ENCODE measurements at regions not wholly inside any gene's neighbourhood (a gene's known extent, or its start where the extent isn't known, plus 50 kb on each side); places are given as distances from the start of the nearest gene placed in this dataset.

DNA sequence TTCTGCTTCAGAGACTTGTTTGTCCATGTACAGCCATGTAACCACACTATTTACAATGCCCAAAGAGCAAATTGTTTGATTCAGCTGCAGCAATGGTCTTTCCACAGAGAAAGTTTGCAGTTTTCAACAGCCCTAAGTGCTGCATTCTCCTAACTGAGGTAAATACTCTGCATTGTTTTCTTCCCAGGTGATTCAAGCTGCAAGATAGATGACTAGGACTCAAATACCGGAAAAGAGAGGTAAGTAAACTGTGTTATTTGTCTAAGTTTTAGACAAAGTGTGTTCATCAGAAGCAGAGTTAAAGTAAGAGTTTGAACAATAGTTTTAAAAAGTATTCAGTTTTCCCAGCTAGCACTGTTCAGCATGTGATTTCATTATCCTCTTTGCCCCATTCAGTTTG lies 1046.7 kb upstream of the C9orf72 start:
- Mint-ChIP-seq H3K27ac (no peak overlapping the region), H3K9me3 (peaks cover 4 to 13% (median 5%) of the 10 kb centered on the region in 3 donors), H3K4me3 (no peak overlapping the region), H3K4me1 (no peaks in the 10 kb centered on the region), H3K36me3 (no peaks in the 10 kb centered on the region), H3K27me3 (no peaks in the 10 kb centered on the region)
- POLR2A ChIA-PET = no interaction called here
- Histone ChIP-seq H3K4me1 (ENCODE audit: control insufficient read depth in 1 of 2, extremely low read depth in 1 of 2, insufficient read depth in 2 of 2, low read length in 2 of 2) (no peaks in the 10 kb centered on the region), H3K27me3 (replicated peaks in 1 of 2; ENCODE audit: control insufficient read depth in 2 of 2, extremely low read depth in 1 of 2, insufficient read depth in 2 of 2, low read length in 1 of 2) (no peaks in the 10 kb centered on the region), H3K27ac (ENCODE audit: low read length) (no peak overlapping the region), H3K9me3 (no peaks in the 10 kb centered on the region), H3K36me3 (ENCODE audit: control insufficient read depth in 2 of 2, extremely low read depth in 1 of 2, insufficient read depth in 1 of 2, low read length in 1 of 2) (no peaks in the 10 kb centered on the region), H3K4me3 (ENCODE audit: control insufficient read depth in 1 of 2, extremely low read depth in 1 of 2, low read length in 1 of 2) (no peak overlapping the region)
- no peak for ATAC-seq (replicated peaks in 1 of 4)
- DNase-seq = no peak
- 40% methylated on average over 1 of the region's 1 CpG for WGBS (ENCODE audit: insufficient coverage)
- CTCF ChIA-PET = no interaction called here

DNA sequence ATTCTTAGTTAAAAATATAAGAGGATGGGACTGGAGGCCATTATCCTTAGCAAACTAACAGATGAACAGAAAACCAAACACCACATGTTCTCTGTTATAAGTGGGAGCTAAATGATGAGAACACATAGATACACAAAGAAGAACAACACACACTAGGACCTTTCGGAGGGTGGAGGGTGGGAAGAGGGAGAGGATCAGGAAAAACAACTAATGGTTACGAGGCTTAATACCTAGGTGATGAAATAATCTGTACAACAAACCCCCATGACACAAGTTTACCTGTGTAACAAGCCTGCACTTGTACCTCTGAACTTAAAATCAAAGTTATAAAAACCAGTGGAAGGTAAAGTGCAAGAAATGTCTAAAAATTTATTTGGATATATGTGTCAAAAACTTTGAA lies 1047.4 kb upstream of the C9orf72 start:
- Histone ChIP-seq H3K36me3 (ENCODE audit: control insufficient read depth in 2 of 2, extremely low read depth in 1 of 2, insufficient read depth in 1 of 2, low read length in 1 of 2) (no peaks in the 10 kb centered on the region), H3K27me3 (replicated peaks in 1 of 2; ENCODE audit: control insufficient read depth in 2 of 2, extremely low read depth in 1 of 2, insufficient read depth in 2 of 2, low read length in 1 of 2) (no peaks in the 10 kb centered on the region), H3K9me3 (no peaks in the 10 kb centered on the region), H3K4me3 (ENCODE audit: control insufficient read depth in 1 of 2, extremely low read depth in 1 of 2, low read length in 1 of 2) (no peak overlapping the region), H3K4me1 (ENCODE audit: control insufficient read depth in 1 of 2, extremely low read depth in 1 of 2, insufficient read depth in 2 of 2, low read length in 2 of 2) (no peaks in the 10 kb centered on the region), H3K27ac (ENCODE audit: low read length) (no peak overlapping the region)
- H3K27ac Mint-ChIP-seq = no peak overlapping the region
- H3K4me3 Mint-ChIP-seq = no peak overlapping the region
- peaks cover 4 to 13% (median 5%) of the 10 kb centered on the region in 3 donors for H3K9me3 Mint-ChIP-seq
- no peaks in the 10 kb centered on the region for H3K4me1 Mint-ChIP-seq
- no peaks in the 10 kb centered on the region for H3K27me3 Mint-ChIP-seq
- no CpG with 5 or more reads among the region's 2 CpGs for WGBS (ENCODE audit: insufficient coverage)
- ChIA-PET CTCF (no interaction called here), POLR2A (no interaction called here)
- DNase-seq (no peak), ATAC-seq (replicated peaks in 1 of 4) (no peak)
- no peaks in the 10 kb centered on the region for H3K36me3 Mint-ChIP-seq

- Mint-ChIP-seq H3K27ac (no peak overlapping the region), H3K9me3 (peaks cover 0 to 10% (median 8%) of the 10 kb centered on the region in 3 donors), H3K27me3 (no peaks in the 10 kb centered on the region), H3K4me1 (no peaks in the 10 kb centered on the region), H3K36me3 (no peaks in the 10 kb centered on the region), H3K4me3 (no peak overlapping the region)
- Histone ChIP-seq H3K4me1 (ENCODE audit: control insufficient read depth in 1 of 2, extremely low read depth in 1 of 2, insufficient read depth in 2 of 2, low read length in 2 of 2) (no peaks in the 10 kb centered on the region), H3K27ac (ENCODE audit: low read length) (no peak overlapping the region), H3K36me3 (ENCODE audit: control insufficient read depth in 2 of 2, extremely low read depth in 1 of 2, insufficient read depth in 1 of 2, low read length in 1 of 2) (no peaks in the 10 kb centered on the region), H3K27me3 (replicated peaks in 1 of 2; ENCODE audit: control insufficient read depth in 2 of 2, extremely low read depth in 1 of 2, insufficient read depth in 2 of 2, low read length in 1 of 2) (no peaks in the 10 kb centered on the region), H3K4me3 (ENCODE audit: control insufficient read depth in 1 of 2, extremely low read depth in 1 of 2, low read length in 1 of 2) (no peak overlapping the region), H3K9me3 (no peaks in the 10 kb centered on the region)
- POLR2A ChIA-PET = no interaction called here
- CTCF ChIA-PET = no interaction called here
- DNase-seq (no peak), ATAC-seq (replicated peaks in 1 of 4) (no peak)
- no CpG with 5 or more reads among the region's 1 CpG for WGBS (ENCODE audit: insufficient coverage)
These were observed 1051.5 kb upstream of the C9orf72 start for GRCh38 chr9:28624771-28625170.

DNA sequence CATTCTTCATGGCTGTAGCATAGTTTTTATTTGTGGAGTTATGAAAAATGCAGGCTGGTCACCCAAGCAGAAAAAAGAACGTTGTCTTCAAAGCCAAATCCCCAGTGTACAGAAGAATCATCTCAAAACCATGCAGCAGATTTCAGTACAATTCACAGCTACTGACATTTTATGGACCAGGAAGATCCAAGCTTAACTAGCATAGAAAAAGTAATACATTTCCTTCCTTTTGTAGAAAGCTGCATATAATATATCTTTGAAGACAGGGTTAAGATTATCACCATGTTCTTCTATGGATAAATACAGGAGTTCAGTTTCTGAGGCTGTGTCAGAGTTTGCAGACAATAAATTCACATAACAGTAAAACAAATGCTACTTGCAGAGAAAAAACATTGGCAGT lies 1054.8 kb upstream of the C9orf72 start:
- no CpG with 5 or more reads among the region's 1 CpG for WGBS (ENCODE audit: insufficient coverage)
- Histone ChIP-seq H3K27ac (ENCODE audit: low read length) (no peak overlapping the region), H3K36me3 (ENCODE audit: control insufficient read depth in 2 of 2, extremely low read depth in 1 of 2, insufficient read depth in 1 of 2, low read length in 1 of 2) (no peaks in the 10 kb centered on the region), H3K27me3 (replicated peaks in 1 of 2; ENCODE audit: control insufficient read depth in 2 of 2, extremely low read depth in 1 of 2, insufficient read depth in 2 of 2, low read length in 1 of 2) (no peaks in the 10 kb centered on the region), H3K4me3 (ENCODE audit: control insufficient read depth in 1 of 2, extremely low read depth in 1 of 2, low read length in 1 of 2) (no peak overlapping the region), H3K9me3 (no peaks in the 10 kb centered on the region), H3K4me1 (ENCODE audit: control insufficient read depth in 1 of 2, extremely low read depth in 1 of 2, insufficient read depth in 2 of 2, low read length in 2 of 2) (no peaks in the 10 kb centered on the region)
- no peaks in the 10 kb centered on the region for H3K4me1 Mint-ChIP-seq
- DNase-seq = no peak
- CTCF ChIA-PET = no interaction called here
- POLR2A ChIA-PET = no interaction called here
- ATAC-seq (replicated peaks in 1 of 4) = no peak
- H3K27me3 Mint-ChIP-seq = no peaks in the 10 kb centered on the region
- H3K36me3 Mint-ChIP-seq = no peaks in the 10 kb centered on the region
- H3K27ac Mint-ChIP-seq = no peak overlapping the region
- H3K9me3 Mint-ChIP-seq = peaks cover 4 to 12% (median 6%) of the 10 kb centered on the region in 3 donors
- no peak overlapping the region for H3K4me3 Mint-ChIP-seq

- DNase-seq = no peak
- H3K9me3 Mint-ChIP-seq = peaks cover 0 to 14% (median 10%) of the 10 kb centered on the region in 3 donors
- no peak overlapping the region for H3K27ac ChIP-seq (ENCODE audit: low read length)
- POLR2A ChIA-PET = no interaction called here
- H3K27me3 Mint-ChIP-seq = no peaks in the 10 kb centered on the region
- no peak overlapping the region for H3K27ac Mint-ChIP-seq
- ATAC-seq (replicated peaks in 1 of 4) = no peak
- H3K36me3 Mint-ChIP-seq = no peaks in the 10 kb centered on the region
- no peaks in the 10 kb centered on the region for H3K27me3 ChIP-seq (replicated peaks in 1 of 2; ENCODE audit: control insufficient read depth in 2 of 2, extremely low read depth in 1 of 2, insufficient read depth in 2 of 2, low read length in 1 of 2)
- no CpG with 5 or more reads among the region's 3 CpGs for WGBS (ENCODE audit: insufficient coverage)
- H3K4me3 Mint-ChIP-seq = no peak overlapping the region
- no peak overlapping the region for H3K4me3 ChIP-seq (ENCODE audit: control insufficient read depth in 1 of 2, extremely low read depth in 1 of 2, low read length in 1 of 2)
- H3K9me3 ChIP-seq = no peaks in the 10 kb centered on the region
- CTCF ChIA-PET = no interaction called here
- no peaks in the 10 kb centered on the region for H3K4me1 ChIP-seq (ENCODE audit: control insufficient read depth in 1 of 2, extremely low read depth in 1 of 2, insufficient read depth in 2 of 2, low read length in 2 of 2)
- H3K4me1 Mint-ChIP-seq = no peaks in the 10 kb centered on the region
- H3K36me3 ChIP-seq (ENCODE audit: control insufficient read depth in 2 of 2, extremely low read depth in 1 of 2, insufficient read depth in 1 of 2, low read length in 1 of 2) = no peaks in the 10 kb centered on the region
These were observed 1075.4 kb upstream of the C9orf72 start for GRCh38 chr9:28648723-28649122.

- Histone ChIP-seq H3K27me3 (replicated peaks in 1 of 2; ENCODE audit: control insufficient read depth in 2 of 2, extremely low read depth in 1 of 2, insufficient read depth in 2 of 2, low read length in 1 of 2) (no peaks in the 10 kb centered on the region), H3K27ac (ENCODE audit: low read length) (no peak overlapping the region), H3K4me3 (ENCODE audit: control insufficient read depth in 1 of 2, extremely low read depth in 1 of 2, low read length in 1 of 2) (no peak overlapping the region), H3K9me3 (no peaks in the 10 kb centered on the region), H3K36me3 (ENCODE audit: control insufficient read depth in 2 of 2, extremely low read depth in 1 of 2, insufficient read depth in 1 of 2, low read length in 1 of 2) (no peaks in the 10 kb centered on the region), H3K4me1 (ENCODE audit: control insufficient read depth in 1 of 2, extremely low read depth in 1 of 2, insufficient read depth in 2 of 2, low read length in 2 of 2) (no peaks in the 10 kb centered on the region)
- DNase-seq (no peak), ATAC-seq (replicated peaks in 1 of 4) (no peak)
- Mint-ChIP-seq H3K4me3 (no peak overlapping the region), H3K9me3 (peaks cover 0 to 12% (median 9%) of the 10 kb centered on the region in 3 donors), H3K27me3 (no peaks in the 10 kb centered on the region), H3K4me1 (no peaks in the 10 kb centered on the region), H3K36me3 (no peaks in the 10 kb centered on the region), H3K27ac (no peak overlapping the region)
- ChIA-PET POLR2A (interaction anchor here in 1 of 2 donors (0.6 kb wide), 1 partner anchor 426 kb away, joined by 3 read pairs; no protein-coding TSS in a partner anchor), CTCF (no interaction called here)
- 25% methylated on average over 1 of the region's 4 CpGs for WGBS (ENCODE audit: insufficient coverage)
These were observed 1077.0 kb upstream of the C9orf72 start for GRCh38 chr9:28650327-28650726.

- no peaks in the 10 kb centered on the region for H3K36me3 Mint-ChIP-seq
- ChIA-PET POLR2A (interaction anchor here in 1 of 2 donors (0.6 kb wide), 1 partner anchor 427 kb away, joined by 3 read pairs; no protein-coding TSS in a partner anchor), CTCF (no interaction called here)
These were observed 1077.9 kb upstream of the C9orf72 start for GRCh38 chr9:28651050-28651722.

More at GRCh38 chr9:28651050-28651722, 1077.9 kb upstream of the C9orf72 start:
- ATAC-seq (replicated peaks in 1 of 4) (no peak), DNase-seq (no peak)
- H3K9me3 ChIP-seq = no peaks in the 10 kb centered on the region
- no peak overlapping the region for H3K27ac ChIP-seq (ENCODE audit: low read length)
- no peaks in the 10 kb centered on the region for H3K36me3 ChIP-seq (ENCODE audit: control insufficient read depth in 2 of 2, extremely low read depth in 1 of 2, insufficient read depth in 1 of 2, low read length in 1 of 2)
- H3K4me1 Mint-ChIP-seq = no peaks in the 10 kb centered on the region
- no peak overlapping the region for H3K4me3 Mint-ChIP-seq
- no peak overlapping the region for H3K4me3 ChIP-seq (ENCODE audit: control insufficient read depth in 1 of 2, extremely low read depth in 1 of 2, low read length in 1 of 2)
- no peak overlapping the region for H3K27ac Mint-ChIP-seq
- H3K4me1 ChIP-seq (ENCODE audit: control insufficient read depth in 1 of 2, extremely low read depth in 1 of 2, insufficient read depth in 2 of 2, low read length in 2 of 2) = no peaks in the 10 kb centered on the region
- peaks cover 0 to 16% (median 7%) of the 10 kb centered on the region in 3 donors for H3K9me3 Mint-ChIP-seq
- WGBS (ENCODE audit: insufficient coverage) = 94% methylated on average over 2 of the region's 5 CpGs
- H3K27me3 ChIP-seq (replicated peaks in 1 of 2; ENCODE audit: control insufficient read depth in 2 of 2, extremely low read depth in 1 of 2, insufficient read depth in 2 of 2, low read length in 1 of 2) = no peaks in the 10 kb centered on the region
- no peaks in the 10 kb centered on the region for H3K27me3 Mint-ChIP-seq

All from T-cell (primary cell).